ENCODE measurements at regions not wholly inside any gene's neighbourhood (a gene's known extent, or its start where the extent isn't known, plus 50 kb on each side); places are given as distances from the start of the nearest gene placed in this dataset.

DNA sequence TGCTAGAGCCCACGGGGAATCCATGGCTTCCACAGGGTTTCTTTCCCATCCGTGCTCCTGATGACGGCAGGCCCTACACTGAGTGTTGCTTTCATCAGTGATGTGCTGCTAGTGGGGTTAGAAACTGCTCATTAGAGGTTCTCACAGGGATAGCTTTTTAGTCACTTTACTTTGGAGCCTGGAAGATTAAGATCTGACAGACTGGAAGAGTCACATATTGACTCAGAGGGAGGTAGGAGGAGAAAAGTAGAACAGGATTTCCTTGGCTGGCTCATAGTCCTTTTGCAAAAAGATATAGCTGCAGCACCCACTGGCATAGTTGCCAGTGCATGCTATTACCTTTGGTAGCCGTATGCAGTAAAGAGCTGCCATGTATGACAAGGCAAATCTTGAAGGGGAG is 890.3 kb downstream of the C6orf118 start:
- no peak for DNase-seq

DNA sequence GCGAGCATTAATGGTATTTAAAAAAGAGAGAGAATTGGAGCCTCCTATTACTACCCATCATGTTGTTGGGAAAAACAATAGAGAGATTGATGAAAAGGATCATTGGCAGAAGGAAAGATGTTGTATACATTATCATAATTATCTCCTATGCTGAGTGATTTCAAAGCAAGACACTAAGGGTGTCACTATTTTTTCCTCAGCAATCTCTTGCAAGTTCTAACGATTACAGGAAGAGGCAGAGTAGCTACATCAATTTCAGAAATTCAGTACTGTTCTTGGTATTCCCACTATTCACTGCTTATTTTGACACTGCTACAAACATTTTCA is 891.2 kb downstream of the C6orf118 start:
- DNase-seq, result no peak

DNA sequence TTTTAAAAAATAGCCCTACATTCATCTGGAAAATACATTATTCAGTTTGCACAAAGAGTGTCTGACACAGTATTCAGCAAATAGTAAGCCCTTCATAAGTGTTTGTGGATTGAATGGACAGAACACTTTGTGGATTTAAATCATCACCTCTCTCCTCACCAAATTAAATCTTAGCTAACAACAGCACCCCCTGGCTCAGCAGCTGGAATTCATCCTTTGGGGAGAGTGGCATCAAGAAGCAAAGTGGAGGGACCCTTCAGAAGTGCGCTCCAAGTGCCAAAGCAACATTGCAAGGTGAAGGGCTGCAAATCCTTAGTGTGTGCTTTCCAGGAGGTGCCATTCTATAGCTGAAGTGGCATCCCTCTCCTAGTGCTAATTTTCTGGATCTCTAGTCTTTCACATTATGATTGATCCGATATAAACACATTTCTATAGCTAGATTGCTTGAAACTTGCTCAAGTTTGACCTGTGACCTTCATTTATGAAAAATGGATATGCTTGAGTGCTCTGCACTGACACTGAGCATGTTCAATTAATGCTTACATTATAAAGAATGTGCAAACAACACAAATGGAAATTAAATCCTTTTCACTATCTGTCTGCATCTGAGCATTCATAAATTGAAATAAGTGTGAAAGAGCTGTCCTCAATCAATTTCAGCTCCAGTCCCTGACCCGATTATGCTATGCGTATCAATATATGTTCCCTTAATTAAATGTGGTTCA is 891.7 kb downstream of the C6orf118 start:
- DNase-seq, result no peak

- DNase-seq, result no peak
These were observed 893.4 kb downstream of the C6orf118 start for GRCh38 chr6:164415832-164416563.

DNA sequence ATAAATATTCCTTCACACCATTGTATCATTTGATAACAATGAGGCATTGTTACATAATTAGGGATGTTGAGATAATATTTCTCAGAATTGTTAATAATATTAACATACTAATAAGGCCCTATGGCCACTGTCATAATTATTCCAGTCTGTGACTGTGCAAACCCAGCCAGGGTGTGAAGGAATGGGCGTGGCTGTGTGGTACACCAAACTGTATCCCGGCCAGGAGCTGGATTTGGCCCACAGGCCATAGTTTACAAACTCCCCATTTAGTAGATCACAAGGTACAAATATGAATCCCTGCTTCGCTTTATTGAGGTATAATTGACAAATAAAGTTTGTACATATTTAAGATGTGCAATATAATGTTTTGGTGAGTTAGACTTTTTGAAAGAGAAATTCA is 894.7 kb downstream of the C6orf118 start:
- no peak for DNase-seq

DNA sequence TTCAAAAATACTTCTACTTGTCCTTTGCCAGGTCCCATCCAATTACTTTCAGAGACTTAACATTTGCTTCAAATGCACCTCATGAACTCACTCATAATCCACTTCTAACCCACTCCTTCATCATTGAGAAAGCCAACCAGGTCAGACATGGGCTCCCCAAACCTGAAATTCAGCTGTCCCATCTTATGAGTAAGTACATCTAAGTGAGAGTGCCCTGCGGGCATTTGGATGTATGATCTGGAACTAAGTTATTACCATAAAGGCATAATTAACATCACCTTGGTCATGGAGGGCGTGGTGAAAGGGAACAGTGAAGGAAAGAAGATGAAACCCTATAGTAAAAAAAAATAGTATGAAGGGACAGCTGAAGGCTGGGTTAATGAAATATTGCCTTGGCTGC is 896.8 kb downstream of the C6orf118 start:
- DNase-seq, result no peak

DNA sequence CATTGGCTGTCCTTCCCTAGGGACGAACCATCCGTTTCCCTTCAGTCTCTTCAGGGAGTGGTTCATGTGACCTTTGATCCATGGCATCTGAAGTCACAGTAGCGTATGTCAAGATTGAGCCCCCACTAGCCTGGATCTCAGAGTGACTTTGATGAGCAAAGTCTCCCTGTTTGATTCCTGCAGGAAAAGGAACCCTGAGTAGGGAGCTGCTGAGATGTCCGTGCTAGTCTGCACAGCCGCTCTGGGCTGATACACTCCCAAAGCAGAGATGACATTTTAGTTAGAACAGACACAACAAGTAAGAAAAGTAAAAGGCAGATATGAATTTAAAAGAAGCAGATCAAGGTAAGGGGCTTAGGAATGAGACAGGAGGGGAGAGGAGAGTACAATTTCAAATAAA is 899.4 kb downstream of the C6orf118 start:
- DNase-seq, result no peak

GRCh38 chr6:164409309-164410009 is 899.9 kb downstream of the C6orf118 start:
- DNase-seq, result no peak

- DNase-seq, result no peak
These were observed 900.5 kb downstream of the C6orf118 start for GRCh38 chr6:164408868-164409267.

GRCh38 chr6:164404812-164405488 is 904.5 kb downstream of the C6orf118 start:
- no peak for DNase-seq

DNA sequence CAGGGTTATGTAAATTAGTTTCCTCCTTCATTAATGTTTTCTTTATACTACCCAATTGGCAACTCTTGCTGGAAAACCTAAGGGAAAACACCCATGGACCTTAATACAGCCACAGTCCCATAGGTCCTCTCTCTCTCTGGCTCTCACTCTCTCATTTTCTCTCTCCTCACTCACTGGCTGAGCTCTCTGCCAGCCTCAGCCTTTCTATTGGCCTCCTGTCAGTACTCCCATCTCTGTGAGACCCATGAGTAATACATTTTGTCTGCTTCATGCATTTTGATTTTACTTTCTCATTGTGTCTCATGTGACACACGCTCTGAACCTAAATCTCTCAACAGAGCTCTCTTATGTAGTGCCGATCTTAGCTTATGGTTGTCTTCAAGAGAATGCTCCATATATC is 907.5 kb downstream of the C6orf118 start:
- DNase-seq, result no peak

DNA sequence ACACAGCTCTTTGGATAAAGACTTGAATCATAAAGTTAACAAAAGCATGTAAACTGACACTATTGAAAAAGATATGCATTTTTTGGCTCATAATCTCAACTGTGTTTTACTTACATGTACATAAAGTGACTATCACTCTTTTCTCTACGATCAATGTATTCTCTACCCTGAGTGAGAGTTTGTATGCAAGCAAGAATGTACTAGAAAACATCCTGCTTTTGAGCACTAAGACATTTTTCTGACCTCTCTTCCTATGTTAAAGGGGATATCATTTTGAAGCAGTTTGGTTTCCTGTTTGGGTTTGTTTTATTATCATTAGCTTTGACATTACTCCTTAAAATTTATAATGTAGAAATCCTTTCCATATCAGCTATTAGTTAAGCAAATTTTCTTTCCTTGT is 910.8 kb downstream of the C6orf118 start:
- no peak for DNase-seq

GRCh38 chr6:164396071-164397047 is 913.0 kb downstream of the C6orf118 start:
- DNase-seq, result no peak

- no peak for DNase-seq
These were observed 929.6 kb downstream of the C6orf118 start for GRCh38 chr6:164379795-164380194.

- DNase-seq, result no peak
These were observed 931.1 kb downstream of the C6orf118 start for GRCh38 chr6:164378330-164378729.

DNA sequence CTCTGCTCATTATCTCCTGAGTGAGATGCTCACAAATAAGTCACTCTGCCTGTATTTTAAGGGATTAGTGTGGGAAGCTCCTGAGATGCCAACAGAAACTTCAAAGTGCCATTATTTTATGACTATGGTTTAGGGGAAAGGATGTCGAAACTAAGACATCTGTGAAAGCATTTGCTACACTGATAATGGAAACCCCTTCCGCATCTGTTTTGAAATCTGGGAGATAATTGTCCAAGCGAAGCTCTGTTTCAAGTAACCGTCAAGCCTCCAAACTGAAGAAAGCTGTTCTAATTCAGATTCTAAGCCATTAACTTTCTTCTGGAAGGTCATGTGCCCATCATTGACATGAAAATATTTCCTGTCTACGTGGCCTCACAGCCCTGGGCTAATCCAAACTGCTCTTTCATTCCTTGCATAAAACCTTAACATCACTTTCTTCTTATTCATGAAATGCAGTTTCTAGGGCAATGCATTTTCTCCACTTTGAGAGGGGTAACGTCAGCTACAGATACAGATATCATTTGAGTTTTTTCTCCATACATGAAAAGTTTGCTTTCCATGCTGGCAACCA is 932.0 kb downstream of the C6orf118 start:
- DNase-seq, result no peak

DNA sequence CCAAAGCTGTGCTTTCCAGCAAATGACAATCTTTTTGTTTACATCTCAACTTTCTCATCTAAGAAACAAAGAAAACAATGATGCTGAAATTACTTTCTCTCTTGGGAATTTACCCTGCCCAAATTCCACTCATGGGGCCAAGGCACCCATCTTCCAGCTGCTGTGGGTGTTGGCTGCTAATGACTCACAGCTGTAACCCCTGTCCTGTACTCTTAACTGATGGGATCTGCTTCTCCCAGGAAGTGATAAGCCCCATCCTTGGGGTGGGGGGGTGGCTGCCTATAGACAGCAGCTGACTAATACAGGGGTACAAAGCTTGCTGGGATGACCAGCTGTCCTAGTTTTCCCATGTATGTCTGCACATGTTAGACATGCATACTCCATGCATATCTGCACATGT is 938.6 kb downstream of the C6orf118 start:
- DNase-seq, result no peak

DNA sequence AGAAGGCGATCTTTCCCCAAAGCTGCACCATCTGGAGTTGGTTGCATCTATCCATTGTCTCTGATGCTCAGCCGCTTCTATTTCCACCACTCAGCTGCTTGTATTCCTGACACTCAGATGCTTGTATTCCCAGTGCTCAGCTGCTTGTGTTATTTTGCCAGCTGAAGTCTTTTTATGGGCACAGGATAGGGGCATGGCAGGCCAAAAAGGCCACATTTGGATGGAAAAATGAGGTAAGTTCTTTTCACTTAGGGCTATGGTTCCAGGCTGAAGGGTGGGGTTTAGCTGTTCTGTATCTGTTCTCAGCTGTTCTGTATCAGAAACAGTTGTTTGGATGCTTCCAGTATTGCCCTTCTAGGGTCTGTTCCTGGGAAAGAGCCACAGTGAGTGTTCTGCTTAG is 944.9 kb downstream of the QKI start:
- DNase-seq, result no peak

GRCh38 chr6:164359036-164359435 is 944.5 kb downstream of the QKI start:
- DNase-seq, result no peak

- DNase-seq, result no peak
These were observed 942.3 kb downstream of the QKI start for GRCh38 chr6:164356814-164357213.

- DNase-seq, result no peak
These were observed 932.9 kb downstream of the QKI start for GRCh38 chr6:164347455-164347854.

DNA sequence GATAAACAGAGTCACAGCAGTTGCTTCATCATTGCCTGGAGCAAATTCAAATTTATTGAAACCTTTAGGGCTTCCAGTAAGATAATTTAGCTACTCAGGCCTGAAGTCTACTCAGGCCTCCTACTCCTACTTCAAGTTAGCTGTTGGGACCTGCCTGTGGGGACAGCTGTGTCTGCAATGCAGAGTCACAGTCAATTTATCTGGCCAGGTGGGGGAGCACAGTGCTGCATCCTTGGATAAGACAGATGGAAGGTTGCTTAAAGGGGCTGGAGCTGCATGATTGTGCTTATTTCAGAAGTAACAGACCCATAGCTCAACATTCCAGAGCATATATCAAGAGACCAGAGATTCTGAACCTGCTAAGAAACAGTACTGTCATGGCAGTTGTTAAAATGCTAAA is 932.1 kb downstream of the QKI start:
- no peak for DNase-seq
